ENCODE measurements at regions not wholly inside any gene's neighbourhood (a gene's known extent, or its start where the extent isn't known, plus 50 kb on each side); places are given as distances from the start of the nearest gene placed in this dataset.
A peak's percentile ranks its signal among the peaks of the same experiment; 100 is the strongest.

DNA sequence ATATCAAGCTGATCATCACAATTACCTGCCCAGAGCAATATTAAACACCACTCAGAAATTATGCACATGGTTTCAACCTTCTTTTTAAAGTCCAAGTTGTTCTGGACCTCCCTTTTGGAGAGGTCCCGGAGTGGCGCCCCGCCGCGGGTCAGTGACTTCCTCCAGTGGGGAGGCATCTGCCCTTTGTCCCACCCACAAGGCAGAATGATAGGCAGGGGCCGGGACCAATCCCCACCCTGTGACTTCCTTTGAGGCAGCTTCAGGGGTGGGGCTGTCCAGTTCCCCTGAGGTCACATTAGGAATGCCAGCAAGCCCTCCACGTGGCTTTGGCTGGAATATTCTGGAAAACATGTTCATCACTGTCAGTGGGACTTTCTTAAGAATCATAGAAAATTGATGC, 207.0 kb downstream of the ANKRD60 start:
- Histone ChIP-seq H3K36me3 (no peaks in the 10 kb centered on the region), H3K27ac (no peak overlapping the region), H3K4me3 (ENCODE audit: low read depth, low read length) (no peak overlapping the region), H3K27me3 (ENCODE audit: insufficient read depth, low read depth, severe bottlenecking) (no peaks in the 10 kb centered on the region), H3K9me3 (ENCODE audit: severe bottlenecking) (no peaks in the 10 kb centered on the region)
- DNase-seq, result peak; percentile 23
- TF ChIP-seq, protein P1, sequence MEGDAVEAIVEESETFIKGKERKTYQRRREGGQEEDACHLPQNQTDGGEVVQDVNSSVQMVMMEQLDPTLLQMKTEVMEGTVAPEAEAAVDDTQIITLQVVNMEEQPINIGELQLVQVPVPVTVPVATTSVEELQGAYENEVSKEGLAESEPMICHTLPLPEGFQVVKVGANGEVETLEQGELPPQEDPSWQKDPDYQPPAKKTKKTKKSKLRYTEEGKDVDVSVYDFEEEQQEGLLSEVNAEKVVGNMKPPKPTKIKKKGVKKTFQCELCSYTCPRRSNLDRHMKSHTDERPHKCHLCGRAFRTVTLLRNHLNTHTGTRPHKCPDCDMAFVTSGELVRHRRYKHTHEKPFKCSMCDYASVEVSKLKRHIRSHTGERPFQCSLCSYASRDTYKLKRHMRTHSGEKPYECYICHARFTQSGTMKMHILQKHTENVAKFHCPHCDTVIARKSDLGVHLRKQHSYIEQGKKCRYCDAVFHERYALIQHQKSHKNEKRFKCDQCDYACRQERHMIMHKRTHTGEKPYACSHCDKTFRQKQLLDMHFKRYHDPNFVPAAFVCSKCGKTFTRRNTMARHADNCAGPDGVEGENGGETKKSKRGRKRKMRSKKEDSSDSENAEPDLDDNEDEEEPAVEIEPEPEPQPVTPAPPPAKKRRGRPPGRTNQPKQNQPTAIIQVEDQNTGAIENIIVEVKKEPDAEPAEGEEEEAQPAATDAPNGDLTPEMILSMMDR (IDR thresholded peaks at IDR 0.05; ENCODE audit: low read depth, low read length), result no peak

DNA sequence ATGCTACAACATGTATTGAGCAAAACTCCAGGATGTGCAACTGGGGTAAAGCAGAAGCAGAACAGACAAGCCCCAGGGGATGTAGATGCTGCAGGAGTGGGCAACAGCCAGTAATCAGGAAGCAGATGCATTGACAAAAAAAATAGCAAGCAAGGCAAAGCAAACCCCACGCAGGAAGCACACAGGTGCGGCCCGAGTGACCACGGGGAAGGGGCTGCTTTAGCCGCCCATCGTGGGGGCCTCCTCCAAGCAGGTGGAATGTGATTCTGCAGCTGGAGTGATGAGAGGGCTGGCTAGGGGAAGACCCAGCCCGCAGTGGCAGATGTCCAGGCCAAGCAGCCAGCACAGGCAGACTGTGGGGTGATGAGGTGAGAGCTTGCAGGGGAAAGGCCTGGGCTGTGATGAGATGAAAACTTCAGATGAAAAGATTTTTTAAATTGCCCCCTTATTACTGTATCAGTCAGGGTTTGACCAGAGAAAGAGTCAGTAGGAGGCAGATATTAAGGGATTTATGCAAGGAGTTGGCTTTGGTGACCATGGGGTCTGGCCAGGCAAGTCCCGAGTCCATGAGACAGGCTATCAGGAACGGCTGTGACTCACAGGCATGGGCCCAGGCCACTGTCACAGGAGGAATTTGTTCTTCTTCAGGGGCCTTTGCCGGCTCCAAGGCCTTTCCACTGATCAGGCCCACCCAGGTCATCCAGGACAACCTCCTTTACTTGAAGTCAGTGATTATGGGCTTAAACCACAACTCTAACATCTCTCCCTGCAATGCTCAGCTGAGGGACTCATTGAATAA, 207.6 kb downstream of the ANKRD60 start:
- DNase-seq, result no peak
- Histone ChIP-seq H3K27ac (no peak overlapping the region), H3K9me3 (ENCODE audit: severe bottlenecking) (no peaks in the 10 kb centered on the region), H3K27me3 (ENCODE audit: insufficient read depth, low read depth, severe bottlenecking) (no peaks in the 10 kb centered on the region), H3K4me3 (ENCODE audit: low read depth, low read length) (no peak overlapping the region), H3K36me3 (no peaks in the 10 kb centered on the region)
- TF ChIP-seq, protein P1 (IDR thresholded peaks at IDR 0.05; ENCODE audit: low read depth, low read length), result no peak

DNA sequence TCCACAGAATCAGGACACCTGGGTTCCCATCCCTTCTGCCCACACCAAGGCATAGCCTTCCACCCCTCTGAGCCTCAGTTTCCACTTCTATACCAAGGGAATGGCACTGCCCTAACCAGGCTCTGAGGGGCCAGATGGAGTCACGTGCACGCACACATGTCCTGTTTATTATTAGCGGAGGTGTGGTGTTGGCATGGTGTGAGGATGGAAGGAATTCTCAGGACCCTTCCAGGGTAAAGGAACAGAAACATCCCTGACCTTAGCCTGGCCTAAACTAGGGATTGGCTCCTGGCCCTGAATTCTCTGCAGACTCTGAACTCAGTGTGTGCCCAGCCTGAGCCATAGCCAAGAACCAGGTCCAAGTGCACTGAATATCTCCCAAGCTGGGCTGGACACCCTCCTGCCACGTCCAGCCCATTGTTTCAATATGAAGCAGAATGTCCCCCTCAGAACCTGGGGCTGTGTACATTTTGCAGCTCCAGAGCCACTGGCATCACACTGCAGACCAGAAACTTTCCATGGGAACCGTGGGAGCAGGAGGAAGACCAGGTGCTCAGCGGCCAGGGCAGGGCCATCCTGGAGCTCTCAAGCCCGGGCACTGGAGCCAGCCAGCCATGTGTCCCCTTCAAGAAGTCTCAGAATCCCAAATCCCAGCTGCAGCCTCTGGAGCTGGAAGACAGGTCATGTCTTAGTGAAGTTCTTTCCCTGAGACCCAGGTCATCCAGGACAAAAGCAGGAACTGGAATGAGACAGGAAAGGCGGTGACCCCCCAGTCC, 208.4 kb downstream of the ANKRD60 start:
- no peak for DNase-seq
- no peaks in the 10 kb centered on the region for H3K27me3 ChIP-seq (ENCODE audit: insufficient read depth, low read depth, severe bottlenecking)
- H3K36me3 ChIP-seq, result no peaks in the 10 kb centered on the region
- H3K4me3 ChIP-seq (ENCODE audit: low read depth, low read length), result no peak overlapping the region
- H3K27ac ChIP-seq, result no peak overlapping the region
- TF ChIP-seq, protein P1 (IDR thresholded peaks at IDR 0.05; ENCODE audit: low read depth, low read length), result no peak
- H3K9me3 ChIP-seq (ENCODE audit: severe bottlenecking), result no peaks in the 10 kb centered on the region

DNA sequence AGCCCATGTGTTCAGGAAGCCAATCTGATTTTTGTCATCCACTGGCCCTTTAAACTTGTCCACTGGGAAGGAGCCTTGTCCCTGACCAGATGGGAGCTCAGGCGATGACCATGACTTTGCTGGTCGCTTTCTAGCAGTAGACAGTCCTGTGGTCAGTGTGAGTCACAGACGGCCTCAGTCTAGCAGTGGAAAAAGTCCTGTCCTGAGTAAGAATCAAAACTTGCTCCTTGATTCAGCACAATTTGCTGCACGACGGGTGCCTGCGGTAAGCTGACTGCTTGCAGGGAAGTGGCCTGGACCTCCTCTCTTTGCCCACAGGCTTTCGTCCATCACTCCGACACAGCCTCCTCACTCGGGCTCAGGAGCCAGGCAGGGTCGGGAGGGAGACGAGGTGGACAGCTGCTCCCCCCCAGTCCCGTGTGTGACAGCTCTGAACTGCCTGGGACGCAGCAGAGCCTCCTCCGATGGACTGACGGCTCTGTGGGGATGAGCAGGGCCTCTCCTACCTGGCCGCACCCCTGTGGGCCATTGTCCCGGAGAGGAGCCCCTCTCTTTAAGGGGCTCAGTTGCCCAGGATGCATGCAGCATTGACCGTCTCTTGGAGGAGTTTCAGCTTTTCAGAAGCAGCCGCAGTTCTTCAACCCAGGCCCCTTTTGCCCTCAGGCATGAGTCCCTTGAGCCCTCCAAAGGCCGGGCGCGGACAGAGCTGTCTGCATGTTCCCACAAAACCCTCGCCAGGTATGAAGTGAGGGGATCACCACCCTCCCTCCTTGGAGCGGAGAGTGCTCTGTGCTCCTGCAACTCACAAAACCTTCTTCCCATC, 209.2 kb downstream of the ANKRD60 start:
- Histone ChIP-seq H3K4me3 (ENCODE audit: low read depth, low read length) (no peak overlapping the region), H3K27ac (no peak overlapping the region), H3K27me3 (ENCODE audit: insufficient read depth, low read depth, severe bottlenecking) (no peaks in the 10 kb centered on the region), H3K9me3 (ENCODE audit: severe bottlenecking) (no peaks in the 10 kb centered on the region), H3K36me3 (no peaks in the 10 kb centered on the region)
- DNase-seq, result no peak
- TF ChIP-seq, protein P1 (IDR thresholded peaks at IDR 0.05; ENCODE audit: low read depth, low read length), result no peak

DNA sequence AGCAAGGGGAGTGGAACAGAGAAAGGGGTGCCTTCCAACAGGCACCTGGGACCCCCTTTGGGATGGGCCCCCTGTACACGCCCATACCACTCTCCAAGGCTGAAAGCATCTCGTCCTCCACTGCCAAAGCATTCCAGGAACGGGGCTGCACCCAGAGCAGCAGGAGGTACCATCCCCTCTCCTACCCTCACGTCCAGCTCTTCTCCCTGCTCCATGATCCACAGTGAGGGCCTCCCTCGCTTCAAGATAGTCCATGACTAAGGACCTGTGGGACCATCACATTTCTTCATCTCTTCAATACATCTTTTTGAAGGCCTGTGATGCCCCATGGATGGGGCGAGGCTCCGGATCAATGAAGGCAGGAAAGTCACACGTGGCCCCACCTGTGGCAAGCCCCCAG, 209.9 kb downstream of the ANKRD60 start:
- Histone ChIP-seq H3K36me3 (no peaks in the 10 kb centered on the region), H3K27ac (no peak overlapping the region), H3K9me3 (ENCODE audit: severe bottlenecking) (no peaks in the 10 kb centered on the region), H3K27me3 (ENCODE audit: insufficient read depth, low read depth, severe bottlenecking) (no peaks in the 10 kb centered on the region), H3K4me3 (ENCODE audit: low read depth, low read length) (no peak overlapping the region)
- DNase-seq, result no peak
- TF ChIP-seq, protein P1 (IDR thresholded peaks at IDR 0.05; ENCODE audit: low read depth, low read length), result no peak

All from WERI-Rb-1 (cell line).